A549 (cell line): ENCODE measurements at regions not wholly inside any gene's neighbourhood (a gene's known extent, or its start where the extent isn't known, plus 50 kb on each side); places are given as distances from the start of the nearest gene placed in this dataset.

Experiments
- ATAC-seq, 2 experiments: fragments of 200-7000 bp in 1 of 2; fragments of >200 bp in 1 of 2; cut with Nextera tagmentation in 1 of 2; cut with Tn5 transposase in 1 of 2; 3 replicates each; pipeline versions ENCODE4 v1.8.0 to v1.9.1; 2018 to 2020; ENCODE audit warnings: mild to moderate bottlenecking in 1 of 2, moderate library complexity in 1 of 2
- CTCF ChIA-PET: fragments of 300-600 bp; sonication (Branson Sonifier 250); formaldehyde crosslinking; extraction: SDS; loops from one replicate; lab custom pipeline; 2021; ENCODE audit warnings: antibody characterized with exemption, inconsistent platforms; lab: Yijun Ruan, JAX
- POLR2A ChIA-PET: fragments of 350-600 bp; formaldehyde crosslinking; extraction: SDS; loops from one replicate; lab custom pipeline; 2021; ENCODE audit warnings: antibody characterized with exemption, inconsistent platforms; lab: Yijun Ruan, JAX
- DNase-seq, 2 experiments: peaks; one replicate each; pipeline versions ENCODE4 v3.0.0 to v3.0.0-alpha.2; 2011 to 2016; ENCODE audit warnings: low read depth in 1 of 2, low spot score in 1 of 2
- FAIRE-seq: peaks from 2 replicates; lab custom pipeline; 2011; peaks lifted over from hg19 to GRCh38; lab: Jason Lieb, UNC
- H3K27ac ChIP-seq, 2 experiments: fragments of >200 bp; sonication (Bioruptor Twin); formaldehyde crosslinking; 3 replicates each; pipeline ENCODE4 v1.5.1; 2016 to 2017
- H3K4me1 ChIP-seq: fragments of >200 bp; sonication (Bioruptor Twin); formaldehyde crosslinking; 3 replicates; pipeline ENCODE4 v1.6.1; 2016
- H3K4me2 ChIP-seq: fragments of >200 bp; sonication (Bioruptor Twin); formaldehyde crosslinking; 3 replicates; pipeline ENCODE4 v1.6.1; 2016
- H3K4me3 ChIP-seq: fragments of >200 bp; sonication (Bioruptor Twin); formaldehyde crosslinking; 3 replicates; pipeline ENCODE4 v1.5.1; 2016
- H3K9me3 ChIP-seq: fragments of >200 bp; sonication (Bioruptor Twin); formaldehyde crosslinking; 3 replicates; pipeline ENCODE4 v1.6.1; 2016
- BHLHE40 ChIP-seq: IDR thresholded peaks from 2 replicates; pipeline ENCODE4 v1.6.1; 2012; ENCODE audit warnings: low read depth, low read length, inconsistent platforms
- CHD2 ChIP-seq: fragments of 150-350 bp; IDR thresholded peaks from 2 replicates; pipeline ENCODE4 v1.6.1; 2014; ENCODE audit warnings: low read length; ENCODE audit not compliant: partially characterized antibody
- CTCF ChIP-seq: fragments of >200 bp; sonication (Bioruptor Twin); formaldehyde crosslinking; IDR thresholded peaks from 3 replicates; pipeline ENCODE4 v1.5.1; 2016
- EHMT2 ChIP-seq: fragments of 200-600 bp; sonication (generic); IDR thresholded peaks from 2 replicates; pipeline ENCODE4 v1.6.1; 2016; ENCODE audit warnings: antibody characterized with exemption, low read depth, mild to moderate bottlenecking, moderate library complexity
- FOSL2 ChIP-seq, 2 experiments: fragments of 450-650 bp in 1 of 2; fragments of >200 bp in 1 of 2; sonication (Bioruptor Twin) in 1 of 2; formaldehyde crosslinking; IDR thresholded peaks; 2 replicates each; pipeline versions ENCODE4 v1.5.0 to v1.6.1; 2016 to 2020; ENCODE audit warnings: mild to moderate bottlenecking in 1 of 2, moderate library complexity in 1 of 2
- HMGXB4 ChIP-seq: fragments of 250-450 bp; sonication (Bioruptor Pico); IDR thresholded peaks from 2 replicates; pipeline ENCODE4 v1.5.0; 2021; ENCODE audit warnings: mild to moderate bottlenecking, moderate library complexity, borderline replicate concordance
- HOXB5 ChIP-seq: fragments of 250-450 bp; sonication (Bioruptor Pico); IDR thresholded peaks from 2 replicates; pipeline ENCODE4 v1.5.0; 2020; ENCODE audit warnings: mild to moderate bottlenecking, moderate library complexity
- JUN ChIP-seq, 2 experiments: fragments of >200 bp; sonication (Bioruptor Twin); formaldehyde crosslinking; IDR thresholded peaks; 2 replicates in 1 of 2; 3 replicates in 1 of 2; pipeline ENCODE4 v1.6.1; 2016 to 2017
- MAFK ChIP-seq: fragments of 450-650 bp; IDR thresholded peaks from 2 replicates; pipeline ENCODE4 v1.6.1; 2014; ENCODE audit not compliant: partially characterized antibody
- MAX ChIP-seq: IDR thresholded peaks from 2 replicates; pipeline ENCODE4 v1.6.1; 2012
- MAZ ChIP-seq: fragments of 150-350 bp; IDR thresholded peaks from 2 replicates; pipeline ENCODE4 v1.6.1; 2014; ENCODE audit warnings: antibody characterized with exemption, low read depth, low read length, borderline replicate concordance
- MYC ChIP-seq: IDR thresholded peaks from 2 replicates; pipeline ENCODE4 v1.6.1; 2012; ENCODE audit warnings: mild to moderate bottlenecking, inconsistent platforms, low read length, improper control_type of control experiment, borderline replicate concordance
- RARB ChIP-seq: fragments of 250-450 bp; sonication (Bioruptor Pico); IDR thresholded peaks from 2 replicates; pipeline ENCODE4 v1.8.0; 2021; ENCODE audit warnings: mild to moderate bottlenecking, moderate library complexity
- RCOR1 ChIP-seq: fragments of 150-350 bp; IDR thresholded peaks from 2 replicates; pipeline ENCODE4 v1.6.1; 2014; ENCODE audit warnings: antibody characterized with exemption, low read length, low read depth
- REST ChIP-seq: fragments of 200-600 bp; sonication (generic); IDR thresholded peaks from 2 replicates; pipeline ENCODE4 v1.6.1; 2016; ENCODE audit warnings: antibody characterized with exemption, mild to moderate bottlenecking, moderate library complexity
- RFX5 ChIP-seq: fragments of 450-650 bp; IDR thresholded peaks from 2 replicates; pipeline ENCODE4 v1.7.1; 2014; ENCODE audit warnings: antibody characterized with exemption, mild to moderate bottlenecking, moderate library complexity
- RNF2 ChIP-seq: fragments of 200-600 bp; sonication (generic); IDR thresholded peaks from 2 replicates; pipeline ENCODE4 v1.6.1; 2016; ENCODE audit warnings: low read depth, mild to moderate bottlenecking, antibody characterized with exemption, moderate library complexity, borderline replicate concordance
- SREBF2 ChIP-seq: fragments of 450-650 bp; IDR thresholded peaks from 2 replicates; pipeline ENCODE4 v1.6.1; 2014; ENCODE audit warnings: mild to moderate bottlenecking, moderate library complexity
- ZC3H11A ChIP-seq: fragments of 450-650 bp; IDR thresholded peaks from 2 replicates; pipeline ENCODE4 v1.6.1; 2014; ENCODE audit warnings: antibody characterized with exemption, mild to moderate bottlenecking
- ZNF302 ChIP-seq: fragments of 250-450 bp; sonication (Bioruptor Pico); IDR thresholded peaks from 2 replicates; pipeline ENCODE4 v1.9.0; 2021; ENCODE audit warnings: inconsistent platforms, mild to moderate bottlenecking, moderate library complexity
- WGBS: methylation state at CpG from one replicate; pipeline ENCODE4 v1.1.6; 2017; ENCODE audit errors: missing lambda C conversion rate; 5-methylcytosine and 5-hydroxymethylcytosine counted together

- no peak for FAIRE-seq
- 17% methylated on average over 11 of the region's 11 CpGs for WGBS
- no peak for TF ChIP-seq RNF2
- no peak for TF ChIP-seq ZC3H11A
- no peak for TF ChIP-seq SREBF2
- no peak for TF ChIP-seq JUN (IDR thresholded peaks at IDR 0.05)
- no peak for TF ChIP-seq RCOR1
- TF ChIP-seq HMGXB4 (CRISPR knock-in tag) = no peak
- no peak for TF ChIP-seq ZNF302 (CRISPR knock-in tag)
- TF ChIP-seq MAFK = no peak
- no peak for TF ChIP-seq EHMT2
- TF ChIP-seq RFX5 = no peak
- TF ChIP-seq MYC = no peak
- no peak for TF ChIP-seq CTCF
- no peak for TF ChIP-seq REST
- TF ChIP-seq RARB (CRISPR knock-in tag) = no peak
- TF ChIP-seq BHLHE40 = no peak
- TF ChIP-seq MAZ = no peak
- TF ChIP-seq FOSL2 (IDR thresholded peaks at IDR 0.05) = no peak
- TF ChIP-seq FOSL2 (CRISPR knock-in tag; IDR thresholded peaks at IDR 0.05) = no peak
- TF ChIP-seq CHD2 = no peak
- TF ChIP-seq MAX = no peak
- no peak for TF ChIP-seq HOXB5 (CRISPR knock-in tag)
- Histone ChIP-seq H3K27ac (no peak overlapping the region), H3K4me1 (0 out of 3 replicates have a peak, but pooled peaks cover 3% of the 10 kb centered on the region), H3K4me2 (no peak overlapping the region), H3K4me3 (no peak overlapping the region), H3K9me3 (0 out of 3 replicates have a peak, but pooled peaks cover 3% of the 10 kb centered on the region)
- ATAC-seq = no peak
- CTCF ChIA-PET = interaction anchor here (1.2 kb wide), 1 partner anchor 16 kb away, joined by 3 read pairs; no protein-coding TSS in a partner anchor
- POLR2A ChIA-PET = interaction anchor here (0.6 kb wide), 1 partner anchor 518 kb away, joined by 7 read pairs; no protein-coding TSS in a partner anchor
- no peak for DNase-seq
Observed at GRCh38 chr2:133986881-133987795, 266.7 kb upstream of the MGAT5 start.
